Adrenal gland (tissue), 9 donors: ENCODE measurements at regions not wholly inside any gene's neighbourhood (a gene's known extent, or its start where the extent isn't known, plus 50 kb on each side); places are given as distances from the start of the nearest gene placed in this dataset.
A peak's percentile ranks its signal among the peaks of the same experiment; 100 is the strongest.

Experiments used
- DNase-seq, 7 donors: peaks; one replicate each; pipeline ENCODE4 v3.0.0-alpha.2; 2019 to 2020
- H3K27ac ChIP-seq, 5 donors: fragments of 200-600 bp; sonication (generic) in 4 of 5; 1 replicate in 3 of 5; 2 replicates in 2 of 5; pipeline versions ENCODE4 v1.5.1 to v1.8.0; 2016 to 2020; ENCODE audit warnings: mild to moderate bottlenecking in 1 of 5
- H3K27me3 ChIP-seq: fragments of 200-600 bp; 2 replicates; pipeline ENCODE4 v1.8.0; 2021
- H3K36me3 ChIP-seq, 2 donors: fragments of 200-600 bp; replicated peaks in 1 of 2; 1 replicate in 1 of 2; 2 replicates in 1 of 2; pipeline versions ENCODE4 v1.5.1 to v1.8.0; 2018 to 2022
- H3K4me1 ChIP-seq, 2 donors: fragments of 200-600 bp; replicated peaks in 1 of 2; 1 replicate in 1 of 2; 2 replicates in 1 of 2; pipeline versions ENCODE4 v1.5.1 to v1.8.0; 2018 to 2021
- H3K4me3 ChIP-seq, 4 donors: fragments of 200-600 bp; sonication (generic) in 3 of 4; one replicate each; pipeline ENCODE4 v1.5.1; 2016 to 2018
- H3K9me3 ChIP-seq, 3 donors: fragments of 200-600 bp; sonication (generic) in 1 of 3; replicated peaks in 1 of 3; 1 replicate in 2 of 3; 2 replicates in 1 of 3; pipeline versions ENCODE4 v1.5.1 to v1.8.0; 2016 to 2021
- POLR2A ChIP-seq, 2 donors: fragments of 450-650 bp; IDR thresholded peaks; one replicate each; pipeline ENCODE4 v1.6.1; 2017; ENCODE audit warnings: antibody characterized with exemption in 2 of 2, mild to moderate bottlenecking in 2 of 2, moderate library complexity in 1 of 2
- WGBS, 4 donors: extraction: QIAGEN DNeasy Blood & Tissue Kit in 2 of 4; methylation state at CpG; one replicate each; pipeline versions ENCODE4 v1.1.5 to v1.1.7; 2013 to 2017; 5-methylcytosine and 5-hydroxymethylcytosine counted together
- intact Hi-C, 2 donors: fragments of 100-400 bp; cut with DNase I; formaldehyde crosslinking; loops; one replicate each; pipeline versions ENCODE4 v1.14.1 to v1.15.0; 2022 to 2023
- TF ChIP-seq, protein P1 (sequence below), 6 experiments: fragments of 450-650 bp in 4 of 6; fragments of 200-600 bp in 2 of 6; sonication (generic) in 1 of 6; IDR thresholded peaks; 1 replicate in 5 of 6; 2 replicates in 1 of 6; pipeline versions ENCODE4 v1.5.1 to v1.8.0; 2016 to 2021; ENCODE audit warnings: antibody characterized with exemption in 6 of 6, mild to moderate bottlenecking in 2 of 6, moderate library complexity in 1 of 6
- donor health status: healthy with polysubstance abuse.
- donor health status: Bipolar disorder and iron deficiency.
- donor health status: DM: yes; HTN: yes; CAD: no.
- donor health status: DM: no; HTN: no; CAD: no.
- donor health status: DM: no; HTN: no; CAD: no.

DNA sequence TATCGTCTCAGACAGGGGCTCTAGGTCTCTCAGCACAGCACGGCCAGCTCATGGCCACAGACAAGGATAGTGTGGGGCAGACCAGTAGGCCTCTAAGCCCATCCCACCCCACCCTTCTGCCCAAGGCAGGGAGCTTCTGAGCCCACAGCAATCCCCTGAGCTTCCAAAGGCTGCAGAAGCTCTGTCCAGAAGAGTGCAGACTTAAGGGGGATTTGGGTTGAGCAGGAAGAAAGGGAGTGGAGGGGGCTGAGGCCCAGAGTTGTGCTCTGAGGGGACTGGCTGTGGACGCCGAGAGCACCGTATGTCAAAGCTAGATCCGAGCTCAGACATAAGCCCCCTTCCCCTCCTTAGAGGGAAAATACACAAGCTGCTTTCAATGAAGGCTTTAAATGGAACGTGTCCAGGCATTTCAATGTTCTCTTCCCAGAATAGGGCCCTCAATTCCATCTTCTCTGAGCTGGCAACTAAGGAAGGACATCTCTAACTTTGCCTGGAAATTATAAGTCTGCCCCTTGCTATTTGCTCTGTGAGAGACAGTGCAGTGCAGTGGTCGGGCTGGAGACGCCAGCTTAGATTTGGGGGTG is 116.4 kb upstream of the RPL38 start:
- intact Hi-C loops = no loop called here
- Histone ChIP-seq H3K9me3 (no peaks in the 10 kb centered on the region), H3K4me3 (no peak overlapping the region), H3K36me3 (no peaks in the 10 kb centered on the region), H3K27me3 (no peaks in the 10 kb centered on the region), H3K4me1 (no peaks in the 10 kb centered on the region), H3K27ac (no peak overlapping the region)
- TF ChIP-seq, protein P1, sequence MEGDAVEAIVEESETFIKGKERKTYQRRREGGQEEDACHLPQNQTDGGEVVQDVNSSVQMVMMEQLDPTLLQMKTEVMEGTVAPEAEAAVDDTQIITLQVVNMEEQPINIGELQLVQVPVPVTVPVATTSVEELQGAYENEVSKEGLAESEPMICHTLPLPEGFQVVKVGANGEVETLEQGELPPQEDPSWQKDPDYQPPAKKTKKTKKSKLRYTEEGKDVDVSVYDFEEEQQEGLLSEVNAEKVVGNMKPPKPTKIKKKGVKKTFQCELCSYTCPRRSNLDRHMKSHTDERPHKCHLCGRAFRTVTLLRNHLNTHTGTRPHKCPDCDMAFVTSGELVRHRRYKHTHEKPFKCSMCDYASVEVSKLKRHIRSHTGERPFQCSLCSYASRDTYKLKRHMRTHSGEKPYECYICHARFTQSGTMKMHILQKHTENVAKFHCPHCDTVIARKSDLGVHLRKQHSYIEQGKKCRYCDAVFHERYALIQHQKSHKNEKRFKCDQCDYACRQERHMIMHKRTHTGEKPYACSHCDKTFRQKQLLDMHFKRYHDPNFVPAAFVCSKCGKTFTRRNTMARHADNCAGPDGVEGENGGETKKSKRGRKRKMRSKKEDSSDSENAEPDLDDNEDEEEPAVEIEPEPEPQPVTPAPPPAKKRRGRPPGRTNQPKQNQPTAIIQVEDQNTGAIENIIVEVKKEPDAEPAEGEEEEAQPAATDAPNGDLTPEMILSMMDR (IDR thresholded peaks at IDR 0.05) = no peak
- TF ChIP-seq POLR2A (IDR thresholded peaks at IDR 0.05) = no peak
- 72 to 87% (median 75%) methylated on average over 9 of the region's 9 CpGs for WGBS, 4 donors
- no peak for DNase-seq

DNA sequence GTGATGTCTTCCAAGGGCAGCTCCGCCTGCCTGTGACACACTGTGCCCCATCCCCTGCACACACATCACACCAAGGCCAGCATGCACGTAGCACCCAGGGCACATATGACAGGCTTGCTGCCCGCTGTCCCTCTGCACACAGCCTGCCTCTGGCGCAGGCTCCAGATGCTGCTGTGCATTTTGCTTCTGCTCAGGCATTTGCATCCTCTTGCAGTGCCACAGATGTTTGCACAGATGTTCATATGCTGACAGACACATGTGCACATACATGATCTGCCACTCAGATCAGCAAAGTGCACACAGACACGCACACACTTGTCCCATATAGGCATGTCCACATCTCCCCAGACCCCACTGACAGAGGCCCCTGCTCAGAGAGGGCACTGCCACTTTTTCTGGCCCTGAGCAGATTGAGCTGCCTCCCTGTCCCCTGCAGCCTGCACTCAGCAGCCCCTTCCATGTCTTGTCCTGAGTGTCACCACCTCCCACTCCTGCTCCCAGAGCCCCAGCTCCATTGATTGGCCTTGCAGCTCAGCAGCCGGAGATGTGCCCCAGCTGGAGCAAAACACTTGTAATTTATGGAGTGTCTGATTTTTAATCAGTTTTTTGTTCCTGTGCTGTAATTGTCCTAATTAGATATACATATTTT is 115.1 kb upstream of the RPL38 start:
- intact Hi-C loops = no loop called here
- Histone ChIP-seq H3K36me3 (no peaks in the 10 kb centered on the region), H3K4me1 (no peaks in the 10 kb centered on the region), H3K27me3 (no peaks in the 10 kb centered on the region), H3K4me3 (no peak overlapping the region), H3K9me3 (no peaks in the 10 kb centered on the region), H3K27ac (no peak overlapping the region)
- no peak for TF ChIP-seq POLR2A (IDR thresholded peaks at IDR 0.05)
- TF ChIP-seq, protein P1 (IDR thresholded peaks at IDR 0.05) = no peak
- DNase-seq = peak in 1 of 7 donors; percentile 2
- WGBS, 4 donors = 53 to 63% (median 61%) methylated on average over 5 to 6 of the region's 6 CpGs

DNA sequence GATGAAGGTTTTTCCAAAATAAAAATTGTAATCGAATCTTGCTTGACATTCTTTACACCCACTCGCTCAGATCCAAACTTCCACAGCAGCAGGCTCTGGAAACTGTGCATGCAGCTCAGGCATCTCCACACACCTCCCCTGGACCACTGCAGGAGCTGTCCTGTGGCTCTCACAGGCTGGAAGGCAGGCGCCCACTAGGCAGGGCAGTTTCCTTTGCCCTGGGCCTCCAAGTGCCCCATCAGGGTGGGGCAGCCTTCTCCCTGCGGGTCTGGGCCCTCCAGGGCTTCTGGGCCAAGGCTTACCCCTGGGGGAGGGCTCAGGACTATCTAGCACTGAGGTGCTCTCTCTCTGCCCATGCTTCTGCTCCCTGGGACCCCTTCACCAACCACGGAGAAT is 114.5 kb upstream of the RPL38 start:
- H3K4me1 ChIP-seq = no peaks in the 10 kb centered on the region
- no peak overlapping the region for H3K27ac ChIP-seq
- no peak for DNase-seq
- intact Hi-C loops = no loop called here
- H3K36me3 ChIP-seq = no peaks in the 10 kb centered on the region
- H3K4me3 ChIP-seq = no peak overlapping the region
- H3K27me3 ChIP-seq = no peaks in the 10 kb centered on the region
- 66 to 79% (median 72%) methylated on average over 3 to 5 of the region's 5 CpGs for WGBS, 4 donors
- TF ChIP-seq, protein P1 (IDR thresholded peaks at IDR 0.05) = no peak
- TF ChIP-seq POLR2A (IDR thresholded peaks at IDR 0.05) = no peak
- H3K9me3 ChIP-seq = no peaks in the 10 kb centered on the region

DNA sequence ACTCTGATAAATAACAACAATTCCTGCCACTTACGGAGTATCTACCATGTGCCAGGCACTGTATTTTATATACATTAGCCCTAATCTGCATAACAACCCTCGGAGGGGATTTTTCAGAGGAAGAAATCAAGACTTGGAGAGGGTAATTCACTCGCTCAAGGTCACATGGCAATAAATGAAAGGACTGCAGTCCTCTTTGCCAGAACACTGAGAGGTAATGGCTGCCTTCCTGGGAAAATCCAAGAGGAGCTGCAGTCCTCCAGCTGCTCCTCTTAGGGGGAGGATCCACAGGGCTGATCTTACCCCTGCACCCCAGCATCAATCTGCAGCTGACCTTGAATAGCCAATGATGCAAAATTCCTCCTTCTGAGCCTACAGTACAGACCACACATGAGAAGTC is 114.1 kb upstream of the RPL38 start:
- Histone ChIP-seq H3K27ac (no peak overlapping the region), H3K4me3 (no peak overlapping the region), H3K4me1 (no peaks in the 10 kb centered on the region), H3K27me3 (no peaks in the 10 kb centered on the region), H3K36me3 (no peaks in the 10 kb centered on the region), H3K9me3 (no peaks in the 10 kb centered on the region)
- intact Hi-C loops = no loop called here
- 47 to 69% (median 58%) methylated on average over 3 of the region's 3 CpGs for WGBS, 4 donors
- DNase-seq = no peak
- TF ChIP-seq POLR2A (IDR thresholded peaks at IDR 0.05) = no peak
